GM12874 (cell line): ENCODE measurements at regions not wholly inside any gene's neighbourhood (a gene's known extent, or its start where the extent isn't known, plus 50 kb on each side); places are given as distances from the start of the nearest gene placed in this dataset.

Experiments used
- TF ChIP-seq, protein P1 (sequence below): IDR thresholded peaks from 2 replicates; pipeline ENCODE4 v1.5.1; 2011; ENCODE audit warnings: low read depth, mild to moderate bottlenecking, control low read depth, low read length, moderate library complexity; ENCODE audit not compliant: insufficient read depth

DNA sequence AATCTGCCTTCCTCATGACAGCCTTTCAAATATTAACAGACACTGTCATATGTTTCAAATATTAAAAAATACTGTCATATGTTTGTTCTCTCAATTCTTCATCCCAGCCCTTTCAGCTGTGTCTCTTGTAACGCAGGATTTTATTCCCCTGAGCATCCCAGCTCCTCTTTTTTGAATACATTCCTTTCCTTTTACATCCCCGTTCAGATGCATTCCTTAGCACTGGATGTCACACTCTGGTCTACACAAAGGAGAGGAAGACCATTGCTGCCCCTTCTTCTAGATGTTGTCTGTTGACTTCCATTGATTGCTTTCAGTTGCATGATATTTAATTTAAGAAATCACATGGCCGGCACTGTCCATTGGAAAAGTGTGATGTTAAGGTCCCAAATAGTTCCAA lies 117.4 kb upstream of the PAXBP1 start:
- TF ChIP-seq, protein P1, sequence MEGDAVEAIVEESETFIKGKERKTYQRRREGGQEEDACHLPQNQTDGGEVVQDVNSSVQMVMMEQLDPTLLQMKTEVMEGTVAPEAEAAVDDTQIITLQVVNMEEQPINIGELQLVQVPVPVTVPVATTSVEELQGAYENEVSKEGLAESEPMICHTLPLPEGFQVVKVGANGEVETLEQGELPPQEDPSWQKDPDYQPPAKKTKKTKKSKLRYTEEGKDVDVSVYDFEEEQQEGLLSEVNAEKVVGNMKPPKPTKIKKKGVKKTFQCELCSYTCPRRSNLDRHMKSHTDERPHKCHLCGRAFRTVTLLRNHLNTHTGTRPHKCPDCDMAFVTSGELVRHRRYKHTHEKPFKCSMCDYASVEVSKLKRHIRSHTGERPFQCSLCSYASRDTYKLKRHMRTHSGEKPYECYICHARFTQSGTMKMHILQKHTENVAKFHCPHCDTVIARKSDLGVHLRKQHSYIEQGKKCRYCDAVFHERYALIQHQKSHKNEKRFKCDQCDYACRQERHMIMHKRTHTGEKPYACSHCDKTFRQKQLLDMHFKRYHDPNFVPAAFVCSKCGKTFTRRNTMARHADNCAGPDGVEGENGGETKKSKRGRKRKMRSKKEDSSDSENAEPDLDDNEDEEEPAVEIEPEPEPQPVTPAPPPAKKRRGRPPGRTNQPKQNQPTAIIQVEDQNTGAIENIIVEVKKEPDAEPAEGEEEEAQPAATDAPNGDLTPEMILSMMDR: no peak

- TF ChIP-seq, protein P1: no peak
These were observed 118.0 kb upstream of the PAXBP1 start for GRCh38 chr21:32889596-32889995.

GRCh38 chr21:32894321-32894720 lies 122.8 kb upstream of the PAXBP1 start:
- TF ChIP-seq, protein P1: no peak

GRCh38 chr21:32900814-32901213 lies 124.9 kb upstream of the OLIG2 start:
- TF ChIP-seq, protein P1: no peak

GRCh38 chr21:32907521-32907920 lies 118.2 kb upstream of the OLIG2 start:
- TF ChIP-seq, protein P1: no peak

DNA sequence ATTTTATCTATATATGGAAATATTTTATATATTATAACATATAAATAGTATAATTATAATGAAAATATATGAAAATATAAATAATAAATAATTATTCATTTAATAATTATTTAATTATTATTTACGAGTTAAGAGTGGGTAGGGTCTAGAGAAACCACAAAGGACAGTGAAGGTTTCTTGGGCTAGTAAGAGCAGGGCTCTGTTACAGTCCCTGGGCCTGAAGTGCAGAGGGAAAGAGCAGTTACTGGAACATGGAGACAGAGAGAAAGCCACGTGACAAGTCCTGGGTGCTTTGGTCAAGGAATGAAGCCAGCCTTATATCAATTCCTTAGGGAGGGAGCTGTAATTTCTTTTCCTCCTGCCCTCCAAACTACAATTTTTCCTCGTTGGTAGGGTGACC lies 117.2 kb upstream of the OLIG2 start:
- TF ChIP-seq, protein P1: no peak

DNA sequence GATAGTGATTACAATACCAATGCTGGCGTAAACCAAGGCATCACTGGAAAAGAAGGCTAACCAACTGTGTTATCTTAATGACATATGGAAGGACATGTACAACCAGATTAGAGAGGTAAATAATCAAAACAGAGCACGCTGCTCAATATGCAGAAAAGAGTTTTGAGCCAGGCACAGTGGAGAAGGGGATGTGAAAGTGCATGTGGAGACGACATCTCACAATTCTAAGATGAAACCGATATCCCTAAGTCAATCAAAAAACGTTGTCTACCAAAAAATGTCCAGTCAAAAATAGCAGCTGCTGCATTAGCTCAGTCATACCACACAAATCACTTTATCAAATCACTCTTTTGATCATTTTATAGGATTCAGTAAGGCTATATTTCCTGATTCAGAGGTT lies 116.3 kb upstream of the OLIG2 start:
- TF ChIP-seq, protein P1: no peak
